CD4-positive, alpha-beta T cell treated with Interleukin-6 for 4 hours (primary cell): ENCODE measurements at regions not wholly inside any gene's neighbourhood (a gene's known extent, or its start where the extent isn't known, plus 50 kb on each side); places are given as distances from the start of the nearest gene placed in this dataset.
"Not testable (repeated sequence)": the region's sequence is repeated elsewhere in the genome, so short reads cannot be mapped to it uniquely, and the experiment has no call there.

ENCODE experiments used
- DNase-seq: peaks from one replicate; pipeline ENCODE4 v3.0.0-alpha.2; 2020; ENCODE audit warnings: mixed read lengths

DNA sequence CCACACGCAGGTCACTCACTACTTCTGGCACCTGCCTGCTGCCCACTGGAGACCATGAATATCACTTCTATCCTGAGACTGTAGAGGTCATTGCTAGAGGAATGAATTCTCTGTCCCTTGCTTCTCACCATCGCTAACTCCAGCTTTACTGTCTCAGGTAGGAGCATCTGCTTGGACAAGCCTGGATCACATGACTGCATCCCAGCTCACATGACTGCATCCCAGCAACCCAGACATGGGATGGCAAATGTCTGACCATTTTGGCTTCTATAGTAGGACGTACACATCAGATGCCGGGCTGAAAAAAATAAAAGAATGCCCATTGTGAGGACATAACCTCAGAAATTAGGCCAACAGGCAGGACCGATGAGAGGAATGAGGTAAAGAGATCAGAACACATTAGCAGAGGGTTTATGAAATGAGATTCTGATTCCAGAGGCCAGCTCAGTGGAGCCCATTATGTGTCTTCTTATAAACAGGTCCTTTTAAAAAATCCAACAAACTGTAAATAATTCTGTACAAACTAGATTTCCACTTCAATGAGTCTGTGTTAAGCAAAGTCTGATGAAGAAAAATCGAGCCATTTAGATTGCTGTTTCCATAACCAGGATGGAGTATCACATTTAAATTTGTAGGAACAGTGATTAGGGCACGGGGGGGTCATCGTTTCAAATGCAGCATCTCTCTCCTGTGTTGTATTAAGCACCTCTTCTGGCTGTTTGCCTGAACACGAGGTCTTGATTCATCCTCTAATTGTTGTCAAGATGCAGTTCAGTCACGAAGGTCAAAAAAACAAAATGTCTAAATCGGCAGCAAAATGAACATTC is 126.7 kb downstream of the MTHFS start:
- no peak for DNase-seq

DNA sequence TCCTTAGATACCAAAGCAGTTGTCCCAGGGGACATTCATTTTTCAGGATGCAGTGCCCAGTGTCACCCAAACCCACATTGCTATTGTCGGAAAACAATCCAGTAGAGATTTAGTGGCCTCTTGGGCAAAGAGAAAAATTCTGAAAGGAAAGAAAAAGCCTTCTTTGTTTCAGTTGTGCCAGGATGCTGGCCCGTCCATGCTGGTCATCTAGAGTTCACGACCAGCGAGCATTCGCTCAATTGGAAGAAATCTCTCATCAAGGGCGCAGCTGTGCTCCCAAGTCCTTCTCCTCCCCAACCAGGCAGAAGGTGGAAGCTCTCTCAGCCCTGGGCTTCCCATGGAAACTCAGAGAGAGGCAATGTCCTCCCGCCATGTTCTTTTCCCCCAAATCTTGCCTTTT is 123.7 kb downstream of the MTHFS start:
- no peak for DNase-seq

DNA sequence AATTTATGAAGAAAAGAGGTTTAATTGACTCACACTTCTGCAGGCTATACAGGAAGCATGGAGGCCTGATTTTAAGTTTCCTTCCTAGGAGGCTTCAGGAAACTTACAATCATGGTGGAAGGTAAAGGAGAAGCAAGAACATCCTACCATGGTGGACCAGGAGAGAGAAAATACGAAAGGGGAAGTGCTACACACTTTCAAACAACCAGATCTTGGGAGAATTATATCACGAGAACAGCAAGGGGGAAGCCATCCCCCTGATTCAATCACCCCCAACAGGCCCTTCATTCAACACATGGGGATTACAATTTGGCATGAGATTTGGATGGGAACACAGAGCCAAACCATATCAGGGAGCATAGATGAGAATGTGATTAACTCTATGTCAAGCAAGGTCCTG is 121.0 kb downstream of the MTHFS start:
- DNase-seq, result no peak

- no peak for DNase-seq
Measured at GRCh38 chr15:79777916-79778315, 118.9 kb downstream of the MTHFS start.

- no peak for DNase-seq
Measured at GRCh38 chr15:79778378-79778990, 118.3 kb downstream of the MTHFS start.

DNA sequence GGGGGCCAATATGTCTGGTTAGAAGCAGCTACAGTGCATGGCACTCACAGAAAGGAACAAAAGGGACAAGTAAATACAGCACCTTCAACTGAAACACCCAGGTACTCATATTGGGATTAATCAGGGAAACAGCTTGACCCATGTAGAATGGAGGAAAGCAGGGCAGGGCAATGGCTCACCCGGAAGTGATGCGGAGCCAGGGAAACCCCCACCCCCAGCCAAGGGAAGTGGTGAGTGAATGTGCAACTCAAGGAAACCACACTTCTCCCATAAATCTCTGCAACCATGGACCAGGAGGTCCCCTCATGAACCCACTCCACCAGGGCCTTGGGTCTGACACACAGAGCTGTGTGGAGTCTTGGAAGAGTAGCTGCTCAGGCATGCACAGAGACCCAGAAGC is 117.1 kb downstream of the MTHFS start:
- DNase-seq, result no peak

- DNase-seq, result not testable (repeated sequence)
Measured at GRCh38 chr15:79782307-79782706, 114.5 kb downstream of the MTHFS start.
